OCI-LY1 (cell line): ENCODE measurements at regions not wholly inside any gene's neighbourhood (a gene's known extent, or its start where the extent isn't known, plus 50 kb on each side); places are given as distances from the start of the nearest gene placed in this dataset.

Experiments used
- EZH2 ChIP-seq: fragments of 200-600 bp; sonication (generic), shearing (Covaris generic); IDR thresholded peaks from 2 replicates; pipeline ENCODE4 v1.8.0; 2017; ENCODE audit warnings: borderline replicate concordance, mixed run types, mild to moderate bottlenecking, antibody characterized with exemption, low read length, moderate library complexity, mixed read lengths
- TF ChIP-seq, protein P1 (sequence below): fragments of 200-600 bp; sonication (generic), shearing (Covaris generic); IDR thresholded peaks from 2 replicates; pipeline ENCODE4 v1.5.1; 2017; ENCODE audit warnings: mild to moderate bottlenecking, antibody characterized with exemption, low read length, moderate library complexity, mixed read lengths

DNA sequence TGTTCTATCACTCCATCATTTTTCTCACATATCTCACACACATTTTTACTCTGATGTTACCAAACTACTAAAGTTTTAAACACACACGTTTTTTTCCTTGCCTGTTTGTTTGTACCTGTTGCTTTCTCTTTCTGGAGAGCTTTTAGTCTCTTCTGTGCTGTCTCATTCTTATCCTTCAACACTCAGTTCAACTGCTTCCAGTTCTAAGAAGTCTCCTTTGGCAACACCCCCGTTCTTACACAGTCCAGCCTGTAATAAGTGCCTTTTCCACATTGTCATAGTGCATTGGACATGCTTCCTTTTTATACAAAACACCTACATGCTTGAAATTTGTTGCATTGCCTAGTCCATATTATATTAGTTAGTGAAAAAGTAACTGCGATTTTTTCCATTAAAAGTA, 360.2 kb upstream of the BRINP3 start:
- TF ChIP-seq, protein P1, sequence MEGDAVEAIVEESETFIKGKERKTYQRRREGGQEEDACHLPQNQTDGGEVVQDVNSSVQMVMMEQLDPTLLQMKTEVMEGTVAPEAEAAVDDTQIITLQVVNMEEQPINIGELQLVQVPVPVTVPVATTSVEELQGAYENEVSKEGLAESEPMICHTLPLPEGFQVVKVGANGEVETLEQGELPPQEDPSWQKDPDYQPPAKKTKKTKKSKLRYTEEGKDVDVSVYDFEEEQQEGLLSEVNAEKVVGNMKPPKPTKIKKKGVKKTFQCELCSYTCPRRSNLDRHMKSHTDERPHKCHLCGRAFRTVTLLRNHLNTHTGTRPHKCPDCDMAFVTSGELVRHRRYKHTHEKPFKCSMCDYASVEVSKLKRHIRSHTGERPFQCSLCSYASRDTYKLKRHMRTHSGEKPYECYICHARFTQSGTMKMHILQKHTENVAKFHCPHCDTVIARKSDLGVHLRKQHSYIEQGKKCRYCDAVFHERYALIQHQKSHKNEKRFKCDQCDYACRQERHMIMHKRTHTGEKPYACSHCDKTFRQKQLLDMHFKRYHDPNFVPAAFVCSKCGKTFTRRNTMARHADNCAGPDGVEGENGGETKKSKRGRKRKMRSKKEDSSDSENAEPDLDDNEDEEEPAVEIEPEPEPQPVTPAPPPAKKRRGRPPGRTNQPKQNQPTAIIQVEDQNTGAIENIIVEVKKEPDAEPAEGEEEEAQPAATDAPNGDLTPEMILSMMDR = no peak
- no peak for TF ChIP-seq EZH2
